HG02943 (cell line): ENCODE measurements at regions not wholly inside any gene's neighbourhood (a gene's known extent, or its start where the extent isn't known, plus 50 kb on each side); places are given as distances from the start of the nearest gene placed in this dataset.

Experiments used
- ATAC-seq: cut with Tn5 transposase; IDR thresholded peaks from one replicate; pipeline ENCODE4 v1.9.1; 2021; ENCODE audit warnings: mild to moderate bottlenecking, low read depth, moderate library complexity; ENCODE audit not compliant: unreplicated experiment

GRCh38 chr4:180766045-180766444, 1477.2 kb upstream of the TENM3 start:
- ATAC-seq: no peak

DNA sequence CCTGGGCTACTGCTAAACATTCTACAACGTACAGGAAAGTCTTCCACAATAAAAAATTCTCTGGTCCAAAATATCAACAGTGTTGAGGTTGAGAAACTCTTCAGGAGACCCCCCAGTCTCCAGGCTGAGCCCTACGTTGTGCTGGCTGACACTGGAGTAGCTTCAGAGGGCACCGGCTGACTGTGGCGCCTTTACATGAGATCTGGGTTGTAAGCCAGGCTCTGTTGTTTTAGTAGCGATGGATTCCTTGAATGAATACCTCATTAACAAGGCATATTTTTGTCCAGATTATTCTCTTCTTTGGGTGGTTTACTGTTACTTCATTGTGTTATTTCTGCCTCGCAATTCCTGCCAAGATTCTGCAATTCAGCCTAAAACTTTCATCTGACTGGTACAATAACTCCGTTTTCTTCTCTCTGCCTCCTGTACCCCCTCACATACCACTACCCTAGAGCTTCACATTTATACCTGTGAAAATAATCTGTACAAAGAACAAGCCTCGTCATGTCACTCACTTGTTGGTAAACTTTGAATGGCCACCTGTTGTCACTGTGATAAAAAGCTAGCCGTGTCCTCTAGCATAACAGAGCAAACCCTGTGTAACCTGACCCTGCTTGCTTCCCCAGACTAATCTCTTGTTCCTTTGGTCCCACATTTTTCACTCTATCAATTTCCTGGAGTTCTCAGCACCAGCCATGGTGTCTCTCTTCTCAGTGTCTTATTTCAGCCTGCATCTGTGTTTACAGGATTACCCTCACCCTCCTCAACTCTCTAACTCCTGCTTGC, 1476.1 kb upstream of the TENM3 start:
- ATAC-seq: no peak

DNA sequence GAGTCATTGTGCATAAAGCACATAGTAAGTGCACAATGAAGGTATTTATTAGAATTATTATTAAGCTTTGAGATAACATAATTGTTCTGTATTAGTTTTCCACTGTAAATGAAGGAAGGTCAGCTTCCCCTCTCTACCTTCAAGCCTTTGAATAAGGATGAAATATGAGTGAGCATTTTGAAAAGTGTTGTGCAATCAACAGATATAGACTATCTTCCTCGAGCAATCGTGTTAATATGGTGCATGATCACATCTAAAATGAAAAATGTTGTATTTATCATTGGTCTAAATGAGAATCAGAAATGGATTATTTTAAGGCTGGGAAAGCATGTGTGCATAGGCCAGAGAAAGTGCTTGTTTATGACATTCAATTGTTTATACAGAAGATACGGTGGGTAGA, 1474.6 kb upstream of the TENM3 start:
- ATAC-seq: no peak

GRCh38 chr4:180769791-180770190, 1473.4 kb upstream of the TENM3 start:
- ATAC-seq: no peak

- no peak for ATAC-seq
Observed at GRCh38 chr4:180770265-180770664, 1472.9 kb upstream of the TENM3 start.

DNA sequence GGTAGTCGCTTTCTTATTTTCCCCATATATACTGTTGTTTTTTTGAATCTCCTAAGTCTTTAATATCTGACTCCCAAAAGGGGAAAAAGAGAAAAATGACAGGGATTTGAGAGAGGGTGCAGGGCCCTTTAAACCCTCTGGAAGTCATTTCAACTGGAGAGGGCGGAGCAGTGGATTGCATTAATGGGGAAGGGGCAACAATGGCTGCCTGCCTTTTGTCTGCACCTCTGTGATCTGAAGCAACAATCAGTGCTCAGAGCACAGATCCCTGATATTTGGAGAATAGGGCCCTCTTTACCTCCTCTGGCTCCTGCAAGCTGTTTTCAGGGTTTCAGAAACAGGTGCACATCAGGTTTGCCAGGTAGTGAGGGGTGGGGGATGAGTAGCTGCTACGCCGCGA, 1458.3 kb upstream of the TENM3 start:
- no peak for ATAC-seq

DNA sequence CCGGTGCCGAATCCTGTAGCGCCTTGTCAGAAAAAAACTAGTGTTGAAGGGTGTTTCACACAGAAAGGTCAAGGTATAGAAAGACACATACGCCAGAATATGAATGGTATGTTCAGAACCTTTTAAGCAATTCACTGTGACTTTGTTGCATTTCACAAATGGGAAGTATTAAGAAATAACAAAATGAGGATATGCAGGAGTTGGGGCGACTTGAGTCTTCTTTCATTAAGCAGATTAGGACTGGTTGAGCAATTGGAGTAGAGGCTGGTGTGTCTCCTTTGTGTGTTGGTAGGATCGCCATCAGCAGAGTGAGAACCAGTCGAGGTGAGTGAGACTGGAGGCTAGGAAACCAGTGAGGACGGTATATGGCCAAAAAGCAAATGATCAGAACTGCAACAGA, 1454.5 kb upstream of the TENM3 start:
- ATAC-seq: no peak

DNA sequence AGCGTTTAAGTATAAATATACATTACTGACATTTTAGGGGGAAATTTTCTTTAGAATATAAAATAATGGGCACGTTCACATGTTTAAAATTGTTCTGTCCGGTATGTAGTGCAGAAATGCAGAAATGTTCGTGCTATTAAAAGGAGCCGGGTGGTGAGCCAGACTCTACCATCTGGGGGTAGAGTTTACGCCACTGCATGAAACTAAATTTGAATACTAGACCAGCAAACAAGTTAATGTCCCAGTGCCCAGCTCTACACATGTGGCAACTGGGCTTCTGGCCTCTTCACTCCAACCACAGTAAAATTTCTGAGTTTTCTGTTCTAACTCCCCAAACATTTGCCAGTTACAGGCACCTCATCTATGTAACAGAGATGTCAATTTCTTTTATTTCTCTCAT, 1453.3 kb upstream of the TENM3 start:
- no peak for ATAC-seq

DNA sequence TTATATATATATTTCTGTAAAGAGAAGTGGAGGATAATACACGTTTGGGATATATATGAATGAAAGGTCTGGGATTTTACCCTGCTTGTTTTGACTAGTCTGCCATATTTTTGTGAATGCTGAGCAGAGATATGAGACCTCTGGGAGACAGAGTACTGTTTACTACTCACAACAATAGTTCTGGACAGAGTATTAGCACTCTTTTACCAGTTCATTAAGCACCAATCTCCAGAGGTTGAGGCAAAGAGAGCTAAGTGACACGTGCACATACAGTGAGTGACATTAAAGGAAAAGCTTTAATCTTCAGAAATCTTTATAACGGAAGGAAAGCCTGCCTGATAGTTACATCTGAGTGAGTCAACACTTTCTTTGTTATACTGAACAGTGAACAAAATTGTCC, 1452.7 kb upstream of the TENM3 start:
- no peak for ATAC-seq

GRCh38 chr4:180792541-180792940, 1450.7 kb upstream of the TENM3 start:
- ATAC-seq: no peak

GRCh38 chr4:180794333-180794732, 1448.9 kb upstream of the TENM3 start:
- no peak for ATAC-seq

DNA sequence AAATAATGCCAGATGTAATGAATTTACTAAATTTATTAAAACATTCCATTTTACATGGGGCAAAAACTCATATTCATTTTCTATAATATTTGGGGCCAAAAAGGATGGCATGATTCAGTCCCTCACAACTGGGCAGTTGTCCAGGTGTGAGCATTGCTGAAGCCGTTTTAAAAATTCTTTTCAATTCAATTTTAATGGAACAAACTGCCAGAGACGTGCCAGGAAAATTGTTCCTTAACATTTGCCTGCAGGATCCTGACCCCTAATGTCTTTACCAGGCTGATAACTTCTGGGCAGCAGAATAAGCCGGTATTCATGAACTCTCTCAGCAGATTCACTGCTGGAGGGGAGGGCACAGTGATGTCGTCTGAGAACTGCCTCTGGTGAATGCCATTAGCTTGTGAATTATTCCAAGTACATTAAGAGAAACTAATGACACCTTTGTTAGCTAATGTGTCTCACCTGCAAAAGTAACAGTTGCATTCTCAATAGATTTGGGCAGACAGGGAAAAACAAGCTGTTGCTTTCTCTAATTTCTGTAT, 1445.1 kb upstream of the TENM3 start:
- no peak for ATAC-seq

DNA sequence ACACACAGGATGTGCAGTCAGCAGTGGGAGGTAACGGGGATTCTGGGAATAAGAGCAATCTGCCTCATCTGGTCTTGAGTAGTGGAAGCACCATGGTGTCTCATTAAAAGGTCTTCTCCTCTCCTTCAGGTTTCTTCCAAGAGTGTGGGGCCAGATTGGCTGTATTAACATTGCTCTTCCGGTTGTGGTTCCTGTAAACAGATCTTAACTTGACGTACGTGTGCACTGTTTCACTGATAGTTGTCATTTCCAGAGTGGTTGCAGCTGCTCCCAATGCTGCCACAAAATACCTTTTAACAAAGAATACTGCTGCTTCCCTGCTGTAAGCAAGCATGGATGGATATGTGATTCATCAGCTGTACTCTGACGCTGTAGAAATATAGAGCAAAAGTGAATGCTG, 1443.4 kb upstream of the TENM3 start:
- ATAC-seq: no peak

GRCh38 chr4:180805101-180805500, 1438.1 kb upstream of the TENM3 start:
- ATAC-seq: no peak

DNA sequence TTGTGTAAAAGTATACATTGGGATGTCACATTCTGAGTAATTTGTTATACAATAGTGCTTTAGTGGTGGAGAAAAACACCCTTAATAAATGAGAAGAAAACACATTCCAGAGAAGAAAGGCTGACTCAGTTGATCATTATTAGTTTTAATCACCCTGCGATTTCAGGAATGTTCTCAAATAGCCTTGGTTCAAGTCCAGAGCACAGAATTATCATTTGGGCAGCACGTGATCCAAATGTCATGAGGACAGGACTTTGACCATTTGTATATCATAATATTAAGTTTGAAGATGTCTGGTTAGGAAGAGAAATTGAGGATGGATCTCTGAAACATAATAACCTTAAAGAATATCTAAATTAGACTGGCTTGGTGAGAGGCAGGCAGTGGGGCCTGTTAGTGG, 1434.3 kb upstream of the TENM3 start:
- no peak for ATAC-seq

- ATAC-seq: no peak
Observed at GRCh38 chr4:180809439-180809838, 1433.8 kb upstream of the TENM3 start.

GRCh38 chr4:180810581-180810980, 1432.6 kb upstream of the TENM3 start:
- ATAC-seq: no peak

GRCh38 chr4:180811556-180811955, 1431.6 kb upstream of the TENM3 start:
- no peak for ATAC-seq

DNA sequence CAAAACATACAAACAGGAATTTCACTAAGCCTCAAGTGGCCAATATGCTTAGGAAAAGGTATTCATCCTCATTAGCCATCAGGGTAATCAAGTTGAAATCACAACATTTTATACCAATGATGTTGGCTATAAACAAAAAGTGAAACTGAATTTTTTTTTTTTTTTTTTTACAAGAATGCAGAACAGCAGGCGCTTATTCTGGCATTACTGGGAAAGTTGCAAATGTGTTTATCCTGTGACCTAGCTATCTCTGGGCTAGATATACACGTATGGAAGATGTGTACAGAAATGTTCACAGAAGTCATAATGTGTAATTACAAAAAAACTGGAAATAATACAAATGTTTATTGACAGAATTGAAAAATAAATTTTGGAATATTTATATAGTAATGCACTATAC, 1430.4 kb upstream of the TENM3 start:
- no peak for ATAC-seq

GRCh38 chr4:180814875-180815417, 1428.3 kb upstream of the TENM3 start:
- no peak for ATAC-seq

DNA sequence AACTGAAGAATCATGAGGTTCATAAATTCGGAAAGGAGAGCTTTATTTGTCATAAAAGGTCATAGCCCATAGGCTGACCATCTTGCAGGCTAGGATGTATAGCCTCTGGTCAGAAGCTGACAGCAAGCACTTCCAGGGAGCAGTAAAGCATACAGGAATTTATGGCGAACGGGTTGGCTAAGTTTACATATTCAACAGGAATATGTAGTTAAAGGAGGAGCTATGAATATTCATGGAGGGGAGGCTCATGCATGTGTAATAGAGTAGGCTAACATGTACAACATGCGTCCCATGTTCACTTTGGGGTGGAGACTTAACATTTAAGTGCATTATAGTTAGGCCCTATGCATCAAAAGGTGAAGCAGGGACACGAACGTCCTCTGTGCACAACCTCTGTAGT, 1425.7 kb upstream of the TENM3 start:
- ATAC-seq: no peak

- ATAC-seq: no peak
Observed at GRCh38 chr4:180823108-180823507, 1420.1 kb upstream of the TENM3 start.
